ENCODE measurements at regions not wholly inside any gene's neighbourhood (a gene's known extent, or its start where the extent isn't known, plus 50 kb on each side); places are given as distances from the start of the nearest gene placed in this dataset.

- TF ChIP-seq CTCF (conservative IDR thresholded peaks at IDR 0.05), result no peak
- no peak overlapping the region for H3K4ac ChIP-seq (ENCODE audit: low read depth, low read length)
- no peaks in the 10 kb centered on the region for H3K79me1 ChIP-seq (ENCODE audit: insufficient read depth, low read depth, low read length, poor library complexity, severe bottlenecking)
- H2BK20ac ChIP-seq (ENCODE audit: low read depth, low read length, poor library complexity, severe bottlenecking), result no peak overlapping the region
- no peak overlapping the region for H2BK120ac ChIP-seq (ENCODE audit: low read depth, low read length, poor library complexity, severe bottlenecking)
- H3K4me1 ChIP-seq (ENCODE audit: insufficient read depth, low read length), result no peaks in the 10 kb centered on the region; the same call in 1 of the 2 replicates
- no peak overlapping the region for H4K8ac ChIP-seq (replicated peaks; ENCODE audit: insufficient read length, low read depth, low read length)
- no peak overlapping the region for H4K91ac ChIP-seq (ENCODE audit: insufficient read length, low read depth, low read length)
- H3T11ph ChIP-seq (ENCODE audit: low read length), result no peak overlapping the region
- no peak for DNase-seq
- no peaks in the 10 kb centered on the region for H4K20me1 ChIP-seq (ENCODE audit: control insufficient read depth, insufficient read depth, insufficient read length)
- no peak overlapping the region for H3K18ac ChIP-seq (ENCODE audit: insufficient read length, low read depth, low read length)
- H3K27ac ChIP-seq (ENCODE audit: insufficient read length, low read depth, low read length), result no peak overlapping the region
- peaks cover 13 to 17% of the 10 kb centered on the region in 2 experiments for H3K4me1 Mint-ChIP-seq
- no peak overlapping the region for H2AFZ ChIP-seq (ENCODE audit: low read length)
- H3K14ac ChIP-seq (ENCODE audit: insufficient read depth, low read length), result no peak overlapping the region
- H4K5ac ChIP-seq (ENCODE audit: insufficient read length, low read depth, low read length), result no peak overlapping the region
- H3K27ac Mint-ChIP-seq, result no peak overlapping the region
- H3K9ac ChIP-seq (ENCODE audit: extremely low read depth, insufficient read length, low read length), result no peak overlapping the region
- H3K36me3 Mint-ChIP-seq (ENCODE audit: insufficient read depth in 1 of 3, low read depth in 3 of 3), result peaks cover 0 to 11% (median 0%) of the 10 kb centered on the region in 3 experiments; a peak in 1 of 7 replicates
- WGBS (ENCODE audit: extremely low coverage, insufficient read length, low lambda C conversion rate), result no CpG with 5 or more reads among the region's 2 CpGs
- H3K23ac ChIP-seq (ENCODE audit: insufficient read length, low read depth, low read length), result no peak overlapping the region
- no peaks in the 10 kb centered on the region; the same call in 1 of the 2 replicates for H3K27me3 Mint-ChIP-seq (ENCODE audit: low read depth)
- no peak overlapping the region for H3K4me2 ChIP-seq (ENCODE audit: insufficient read depth, insufficient read length, low read length)
- H2BK5ac ChIP-seq (ENCODE audit: insufficient read length, low read length), result no peak overlapping the region
- H2AK5ac ChIP-seq (ENCODE audit: insufficient read length, low read length), result no peak overlapping the region
- H3K9me3 Mint-ChIP-seq, result peaks cover 2 to 7% of the 10 kb centered on the region in 2 experiments; a peak in 2 of 5 replicates
- no peak overlapping the region for H3K56ac ChIP-seq (ENCODE audit: insufficient read length, low read depth, low read length)
- H2BK12ac ChIP-seq (ENCODE audit: insufficient read length, low read depth, low read length), result no peak overlapping the region
- no peak overlapping the region for H3K4me3 Mint-ChIP-seq
- no peaks in the 10 kb centered on the region for H3K27me3 ChIP-seq (ENCODE audit: insufficient read depth, low read length)
- H3K9me3 ChIP-seq (ENCODE audit: control insufficient read depth, low read depth, low read length), result no peaks in the 10 kb centered on the region
- H2BK15ac ChIP-seq (ENCODE audit: low read depth, low read length), result no peak overlapping the region
- no peaks in the 10 kb centered on the region for H3K23me2 ChIP-seq (ENCODE audit: insufficient read length, low read depth, low read length, poor library complexity, severe bottlenecking)
- no peaks in the 10 kb centered on the region for H3K79me2 ChIP-seq (ENCODE audit: insufficient read depth, low read length)
Observed at GRCh38 chr11:121968638-121969037, 147.4 kb downstream of the BLID start.
